ENCODE measurements at regions not wholly inside any gene's neighbourhood (a gene's known extent, or its start where the extent isn't known, plus 50 kb on each side); places are given as distances from the start of the nearest gene placed in this dataset.

DNA sequence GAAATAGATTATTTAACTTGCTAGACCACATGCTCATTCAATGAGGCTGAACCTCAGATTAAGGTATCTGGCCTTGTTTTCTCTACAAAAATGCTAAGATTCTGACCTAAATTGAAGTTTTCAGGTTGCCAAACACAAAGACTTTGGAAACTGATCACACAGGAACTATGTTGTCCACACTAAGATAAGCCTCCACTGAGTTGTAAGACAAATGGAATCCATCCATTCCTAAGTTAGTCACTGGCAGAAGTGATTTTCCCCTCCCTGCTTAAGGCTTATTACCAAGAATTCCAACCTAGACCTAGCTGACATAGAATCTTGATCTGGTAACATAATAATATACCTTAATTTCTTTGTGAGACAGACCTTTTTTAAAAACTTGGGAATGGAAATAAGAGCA lies 608.1 kb downstream of the TENT5A start:
- no peaks in the 10 kb centered on the region for H3K36me3 ChIP-seq (ENCODE audit: insufficient read depth, low read length)
- no peak overlapping the region for H3K4me3 ChIP-seq (ENCODE audit: low read depth, low read length, poor library complexity, severe bottlenecking)
- H3K4me2 ChIP-seq (ENCODE audit: low read length): no peak overlapping the region
- no peaks in the 10 kb centered on the region for H3K9me3 ChIP-seq (ENCODE audit: low read length)
- no peaks in the 10 kb centered on the region for H3K9me2 ChIP-seq (ENCODE audit: low read depth, low read length)
- no peaks in the 10 kb centered on the region for H3K79me2 ChIP-seq (ENCODE audit: insufficient read depth, low read length)
- no peaks in the 10 kb centered on the region for H3K4me1 ChIP-seq (ENCODE audit: insufficient read depth, low read length, severe bottlenecking)
- TF ChIP-seq, protein P1, sequence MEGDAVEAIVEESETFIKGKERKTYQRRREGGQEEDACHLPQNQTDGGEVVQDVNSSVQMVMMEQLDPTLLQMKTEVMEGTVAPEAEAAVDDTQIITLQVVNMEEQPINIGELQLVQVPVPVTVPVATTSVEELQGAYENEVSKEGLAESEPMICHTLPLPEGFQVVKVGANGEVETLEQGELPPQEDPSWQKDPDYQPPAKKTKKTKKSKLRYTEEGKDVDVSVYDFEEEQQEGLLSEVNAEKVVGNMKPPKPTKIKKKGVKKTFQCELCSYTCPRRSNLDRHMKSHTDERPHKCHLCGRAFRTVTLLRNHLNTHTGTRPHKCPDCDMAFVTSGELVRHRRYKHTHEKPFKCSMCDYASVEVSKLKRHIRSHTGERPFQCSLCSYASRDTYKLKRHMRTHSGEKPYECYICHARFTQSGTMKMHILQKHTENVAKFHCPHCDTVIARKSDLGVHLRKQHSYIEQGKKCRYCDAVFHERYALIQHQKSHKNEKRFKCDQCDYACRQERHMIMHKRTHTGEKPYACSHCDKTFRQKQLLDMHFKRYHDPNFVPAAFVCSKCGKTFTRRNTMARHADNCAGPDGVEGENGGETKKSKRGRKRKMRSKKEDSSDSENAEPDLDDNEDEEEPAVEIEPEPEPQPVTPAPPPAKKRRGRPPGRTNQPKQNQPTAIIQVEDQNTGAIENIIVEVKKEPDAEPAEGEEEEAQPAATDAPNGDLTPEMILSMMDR (IDR thresholded peaks at IDR 0.05; ENCODE audit: low read length): no peak
- TF ChIP-seq EZH2 (IDR thresholded peaks at IDR 0.05; ENCODE audit: borderline replicate concordance, low read length): no peak
- H2AFZ ChIP-seq (ENCODE audit: low read length): no peak overlapping the region
- H3K9ac ChIP-seq (ENCODE audit: low read length): no peak overlapping the region
- H4K20me1 ChIP-seq (ENCODE audit: insufficient read depth, low read length): no peaks in the 10 kb centered on the region
- H3K27me3 ChIP-seq (ENCODE audit: insufficient read depth, low read length): no peaks in the 10 kb centered on the region
- no peak overlapping the region for H3K27ac ChIP-seq (ENCODE audit: low read depth, low read length, poor library complexity, severe bottlenecking)
- no peaks in the 10 kb centered on the region for H3F3A ChIP-seq (ENCODE audit: insufficient read depth, low read length)

DNA sequence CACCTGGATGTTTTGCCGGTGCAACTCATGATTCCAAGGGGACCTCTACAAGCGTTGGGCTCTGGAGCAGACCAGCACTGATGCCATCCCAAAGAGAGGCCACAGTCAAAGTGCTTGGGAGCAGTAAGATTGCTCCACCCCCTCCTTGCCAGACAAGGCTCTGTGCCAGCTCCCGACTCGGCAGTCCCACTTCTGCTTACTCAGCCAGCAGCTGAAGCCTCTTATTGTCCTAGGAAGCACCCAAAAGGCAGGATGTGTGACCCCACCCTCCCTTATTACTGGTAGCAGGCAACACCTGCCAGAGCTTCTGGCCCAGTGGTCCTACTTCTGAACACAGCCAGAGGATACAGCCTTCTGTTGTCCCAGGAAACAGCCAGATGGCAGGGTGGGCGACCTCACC lies 614.2 kb downstream of the TENT5A start:
- H3K4me3 ChIP-seq (ENCODE audit: low read depth, low read length, poor library complexity, severe bottlenecking): no peak overlapping the region
- H3K27ac ChIP-seq (ENCODE audit: low read depth, low read length, poor library complexity, severe bottlenecking): no peak overlapping the region
- no peaks in the 10 kb centered on the region for H3K9me2 ChIP-seq (ENCODE audit: low read depth, low read length)
- no peaks in the 10 kb centered on the region for H3K27me3 ChIP-seq (ENCODE audit: insufficient read depth, low read length)
- TF ChIP-seq, protein P1 (IDR thresholded peaks at IDR 0.05; ENCODE audit: low read length): no peak
- TF ChIP-seq EZH2 (IDR thresholded peaks at IDR 0.05; ENCODE audit: borderline replicate concordance, low read length): no peak
- no peak overlapping the region for H3K9ac ChIP-seq (ENCODE audit: low read length)
- no peaks in the 10 kb centered on the region for H4K20me1 ChIP-seq (ENCODE audit: insufficient read depth, low read length)
- no peaks in the 10 kb centered on the region for H3K36me3 ChIP-seq (ENCODE audit: insufficient read depth, low read length)
- H3F3A ChIP-seq (ENCODE audit: insufficient read depth, low read length): no peaks in the 10 kb centered on the region
- no peaks in the 10 kb centered on the region for H3K79me2 ChIP-seq (ENCODE audit: insufficient read depth, low read length)
- H2AFZ ChIP-seq (ENCODE audit: low read length): no peak overlapping the region
- no peaks in the 10 kb centered on the region for H3K9me3 ChIP-seq (ENCODE audit: low read length)
- no peak overlapping the region for H3K4me2 ChIP-seq (ENCODE audit: low read length)
- H3K4me1 ChIP-seq (ENCODE audit: insufficient read depth, low read length, severe bottlenecking): no peaks in the 10 kb centered on the region

DNA sequence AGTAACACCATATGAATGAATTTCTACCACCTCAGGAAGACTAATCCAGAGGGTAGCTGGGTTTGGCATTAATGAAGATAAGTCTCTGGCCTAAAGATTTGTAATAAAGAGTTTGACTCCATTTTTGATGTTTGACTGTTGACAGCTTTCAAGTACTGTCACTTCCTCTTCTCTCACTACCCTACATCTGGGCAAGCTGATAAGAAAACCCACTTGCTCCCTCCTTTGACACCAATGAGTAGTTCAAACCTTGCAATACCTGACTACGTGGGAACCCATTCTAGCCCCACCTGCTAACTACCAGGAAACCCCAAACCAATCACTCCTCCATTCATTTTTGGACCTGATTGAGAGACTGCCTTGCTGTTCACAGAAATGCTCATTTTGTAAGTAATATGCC lies 621.5 kb downstream of the TENT5A start:
- Histone ChIP-seq H3K9me3 (ENCODE audit: low read length) (no peaks in the 10 kb centered on the region), H3K9me2 (ENCODE audit: low read depth, low read length) (no peaks in the 10 kb centered on the region), H4K20me1 (ENCODE audit: insufficient read depth, low read length) (no peaks in the 10 kb centered on the region), H3K36me3 (ENCODE audit: insufficient read depth, low read length) (no peaks in the 10 kb centered on the region), H3K4me1 (ENCODE audit: insufficient read depth, low read length, severe bottlenecking) (no peaks in the 10 kb centered on the region), H3K79me2 (ENCODE audit: insufficient read depth, low read length) (no peaks in the 10 kb centered on the region), H3K9ac (ENCODE audit: low read length) (no peak overlapping the region), H3K4me3 (ENCODE audit: low read depth, low read length, poor library complexity, severe bottlenecking) (no peak overlapping the region), H3K27ac (ENCODE audit: low read depth, low read length, poor library complexity, severe bottlenecking) (no peak overlapping the region), H2AFZ (ENCODE audit: low read length) (no peak overlapping the region), H3F3A (ENCODE audit: insufficient read depth, low read length) (no peaks in the 10 kb centered on the region), H3K4me2 (ENCODE audit: low read length) (no peak overlapping the region), H3K27me3 (ENCODE audit: insufficient read depth, low read length) (no peaks in the 10 kb centered on the region)
- no peak for TF ChIP-seq EZH2 (IDR thresholded peaks at IDR 0.05; ENCODE audit: borderline replicate concordance, low read length)
- TF ChIP-seq, protein P1 (IDR thresholded peaks at IDR 0.05; ENCODE audit: low read length): no peak

Measured in OCI-LY1 (cell line).